ENCODE measurements at regions not wholly inside any gene's neighbourhood (a gene's known extent, or its start where the extent isn't known, plus 50 kb on each side); places are given as distances from the start of the nearest gene placed in this dataset.

DNA sequence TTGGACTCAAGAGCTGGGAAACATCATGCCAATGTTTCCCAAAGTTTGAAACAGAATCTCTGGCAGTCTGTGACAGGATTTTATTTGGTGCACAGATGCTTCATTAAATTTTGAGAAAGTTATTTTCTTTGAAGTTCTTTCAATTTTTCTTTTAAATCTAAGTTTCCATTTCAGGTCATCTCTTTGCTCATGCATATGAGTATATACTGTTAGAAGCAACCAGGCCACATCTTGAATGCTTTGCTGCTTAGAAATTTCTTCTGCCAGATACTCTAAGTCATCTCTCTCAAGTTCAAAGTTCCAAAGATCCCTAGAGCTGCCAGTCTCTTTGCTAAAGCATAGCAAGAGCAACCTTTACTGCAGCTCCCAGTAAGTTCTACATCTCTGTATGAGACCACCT, 59.1 kb upstream of the CCDC28A start:
- H3K36me3 ChIP-seq (ENCODE audit: control insufficient read depth in 2 of 4, insufficient read depth in 4 of 4, low read length in 3 of 4), result no peaks in the 10 kb centered on the region
- no peak overlapping the region for H4K91ac ChIP-seq (replicated peaks; ENCODE audit: insufficient read length, low read length)
- no peak overlapping the region for H3K23ac ChIP-seq (ENCODE audit: insufficient read length)
- H3K18ac ChIP-seq (ENCODE audit: extremely low read depth, low read length), result no peak overlapping the region
- H4K8ac ChIP-seq (ENCODE audit: extremely low read depth, insufficient read depth, low read length), result no peak overlapping the region
- TF ChIP-seq, protein P1, sequence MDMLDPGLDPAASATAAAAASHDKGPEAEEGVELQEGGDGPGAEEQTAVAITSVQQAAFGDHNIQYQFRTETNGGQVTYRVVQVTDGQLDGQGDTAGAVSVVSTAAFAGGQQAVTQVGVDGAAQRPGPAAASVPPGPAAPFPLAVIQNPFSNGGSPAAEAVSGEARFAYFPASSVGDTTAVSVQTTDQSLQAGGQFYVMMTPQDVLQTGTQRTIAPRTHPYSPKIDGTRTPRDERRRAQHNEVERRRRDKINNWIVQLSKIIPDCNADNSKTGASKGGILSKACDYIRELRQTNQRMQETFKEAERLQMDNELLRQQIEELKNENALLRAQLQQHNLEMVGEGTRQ (IDR thresholded peaks at IDR 0.05; ENCODE audit: low read length), result no peak
- TF ChIP-seq CHD2 (IDR thresholded peaks at IDR 0.05; ENCODE audit: low read length) (no peak), CTBP2 (IDR thresholded peaks at IDR 0.05; ENCODE audit: borderline replicate concordance, insufficient read depth, insufficient read length, low read length) (no peak), SRF (IDR thresholded peaks at IDR 0.05; ENCODE audit: low read depth, low read length) (no peak), ASH2L (IDR thresholded peaks at IDR 0.05; ENCODE audit: low read length) (no peak), CREB1 (IDR thresholded peaks at IDR 0.05) (no peak), POU5F1 (IDR thresholded peaks at IDR 0.05; ENCODE audit: low read depth, low read length) (no peak)
- no peak overlapping the region for H3K4me2 ChIP-seq (ENCODE audit: insufficient read depth in 1 of 2, low read depth in 2 of 2, low read length in 2 of 2)
- no peak overlapping the region for H2BK15ac ChIP-seq (ENCODE audit: low read length)
- no peak for FAIRE-seq
- H3K9me3 ChIP-seq (ENCODE audit: insufficient read depth in 2 of 2, low read depth in 1 of 2, low read length in 1 of 2), result peaks cover 7 to 9% of the 10 kb centered on the region in 2 experiments; a peak in 3 of 4 replicates
- H3K9ac ChIP-seq (replicated peaks in 1 of 4; ENCODE audit: extremely low read depth in 1 of 4, low read depth in 3 of 4, low read length in 3 of 4), result no peak overlapping the region
- H2BK5ac ChIP-seq (ENCODE audit: low read depth, low read length), result no peak overlapping the region
- POLR2A ChIA-PET (ENCODE audit: partially characterized antibody), result interaction anchor here (0.9 kb wide), 1 partner anchor 12 kb away, joined by 4 read pairs; no protein-coding TSS in a partner anchor
- CTCF ChIA-PET (ENCODE audit: partially characterized antibody), result interaction anchor here (1.8 kb wide), 1 partner anchor 15 kb away, joined by 8 read pairs; no protein-coding TSS in a partner anchor
- H4K20me1 ChIP-seq (replicated peaks in 1 of 2; ENCODE audit: control insufficient read depth in 1 of 2, insufficient read depth in 2 of 2, low read length in 2 of 2), result no peaks in the 10 kb centered on the region
- no peak overlapping the region for H3K4me3 ChIP-seq (ENCODE audit: extremely low read depth in 1 of 4, insufficient read depth in 2 of 4, low read depth in 3 of 4, low read length in 4 of 4)
- no peaks in the 10 kb centered on the region for H3K79me1 ChIP-seq (ENCODE audit: low read depth, low read length)
- H2BK20ac ChIP-seq (ENCODE audit: low read length), result no peak overlapping the region
- DNase-seq (ENCODE audit: low read depth in 1 of 2, low spot score in 2 of 2), result no peak
- H2BK120ac ChIP-seq (replicated peaks; ENCODE audit: low read depth, low read length), result no peak overlapping the region
- H3K27ac ChIP-seq (ENCODE audit: low read depth, low read length), result no peak overlapping the region
- H3K27me3 ChIP-seq (replicated peaks in 1 of 4; ENCODE audit: control insufficient read depth in 3 of 4, extremely low read depth in 1 of 4, insufficient read depth in 3 of 4, low read length in 3 of 4), result no peaks in the 10 kb centered on the region
- no peaks in the 10 kb centered on the region for H3K23me2 ChIP-seq (ENCODE audit: low read depth, low read length)
- no peaks in the 10 kb centered on the region for H3K4me1 ChIP-seq (replicated peaks in 1 of 4; ENCODE audit: control insufficient read depth in 3 of 4, insufficient read depth in 4 of 4, low read length in 3 of 4)
- no peak overlapping the region for H3K14ac ChIP-seq (ENCODE audit: insufficient read length)
- H2BK12ac ChIP-seq (ENCODE audit: low read depth, low read length), result no peak overlapping the region
- no peaks in the 10 kb centered on the region for H3K79me2 ChIP-seq (ENCODE audit: control insufficient read depth in 1 of 2, insufficient read depth in 2 of 2, low read length in 2 of 2)
- H2AK5ac ChIP-seq (ENCODE audit: low read depth, low read length), result no peak overlapping the region
- no peak overlapping the region for H3K56ac ChIP-seq (replicated peaks; ENCODE audit: insufficient read length, low read depth, low read length)
- no peak overlapping the region for H2AFZ ChIP-seq (ENCODE audit: low read length)
- H3K4ac ChIP-seq (replicated peaks; ENCODE audit: insufficient read length, low read depth, low read length), result no peak overlapping the region
- no peak overlapping the region for H4K5ac ChIP-seq (ENCODE audit: insufficient read length, low read depth, low read length)
